ENCODE measurements at regions not wholly inside any gene's neighbourhood (a gene's known extent, or its start where the extent isn't known, plus 50 kb on each side); places are given as distances from the start of the nearest gene placed in this dataset.

GRCh38 chrX:460823-461640 is 74.3 kb upstream of the PPP2R3B start:
- TF ChIP-seq ARNT (IDR thresholded peaks at IDR 0.05): no peak
- no peak for TF ChIP-seq PKNOX1 (IDR thresholded peaks at IDR 0.05)

Data from HEK293T (cell line).